ENCODE measurements at regions not wholly inside any gene's neighbourhood (a gene's known extent, or its start where the extent isn't known, plus 50 kb on each side); places are given as distances from the start of the nearest gene placed in this dataset.

- DNase-seq = peak; percentile 20
Observed at GRCh38 chr11:69918938-69919650, 99.9 kb upstream of the FGF3 start.

DNA sequence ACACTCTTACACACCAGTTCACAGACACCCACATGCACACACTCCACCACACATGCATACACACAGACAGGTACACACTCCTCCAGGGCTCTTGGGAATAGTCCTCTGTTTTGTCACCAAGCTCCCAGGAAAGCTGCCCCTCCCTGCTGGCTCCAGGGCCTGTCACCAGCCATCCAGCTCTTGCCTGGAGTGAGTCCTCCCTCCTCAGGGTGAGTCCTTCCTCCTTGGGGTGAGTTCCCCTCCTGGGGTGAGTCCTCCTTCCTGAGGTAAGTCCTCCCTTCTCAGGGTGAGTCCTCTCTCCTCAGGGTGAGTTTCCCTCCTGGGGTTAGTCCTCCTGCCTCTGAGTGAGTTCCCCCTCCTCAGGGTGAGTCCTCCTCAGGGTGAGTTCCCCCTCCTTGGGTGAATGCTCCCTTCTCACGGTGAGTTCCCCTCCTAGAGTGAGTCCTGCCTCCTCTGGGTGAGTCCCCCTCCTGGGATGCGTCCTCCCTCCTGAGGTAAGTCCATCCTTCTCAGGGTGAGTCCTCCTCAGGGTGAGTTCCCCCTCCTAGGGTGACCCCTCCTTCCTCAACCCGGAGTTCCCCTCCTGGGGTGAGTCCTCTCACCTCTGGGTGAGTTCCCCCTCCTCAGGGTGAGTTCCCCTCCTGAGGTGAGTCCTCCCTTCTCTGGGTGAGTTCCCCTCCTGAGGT lies 100.6 kb upstream of the FGF3 start:
- no peak for DNase-seq

DNA sequence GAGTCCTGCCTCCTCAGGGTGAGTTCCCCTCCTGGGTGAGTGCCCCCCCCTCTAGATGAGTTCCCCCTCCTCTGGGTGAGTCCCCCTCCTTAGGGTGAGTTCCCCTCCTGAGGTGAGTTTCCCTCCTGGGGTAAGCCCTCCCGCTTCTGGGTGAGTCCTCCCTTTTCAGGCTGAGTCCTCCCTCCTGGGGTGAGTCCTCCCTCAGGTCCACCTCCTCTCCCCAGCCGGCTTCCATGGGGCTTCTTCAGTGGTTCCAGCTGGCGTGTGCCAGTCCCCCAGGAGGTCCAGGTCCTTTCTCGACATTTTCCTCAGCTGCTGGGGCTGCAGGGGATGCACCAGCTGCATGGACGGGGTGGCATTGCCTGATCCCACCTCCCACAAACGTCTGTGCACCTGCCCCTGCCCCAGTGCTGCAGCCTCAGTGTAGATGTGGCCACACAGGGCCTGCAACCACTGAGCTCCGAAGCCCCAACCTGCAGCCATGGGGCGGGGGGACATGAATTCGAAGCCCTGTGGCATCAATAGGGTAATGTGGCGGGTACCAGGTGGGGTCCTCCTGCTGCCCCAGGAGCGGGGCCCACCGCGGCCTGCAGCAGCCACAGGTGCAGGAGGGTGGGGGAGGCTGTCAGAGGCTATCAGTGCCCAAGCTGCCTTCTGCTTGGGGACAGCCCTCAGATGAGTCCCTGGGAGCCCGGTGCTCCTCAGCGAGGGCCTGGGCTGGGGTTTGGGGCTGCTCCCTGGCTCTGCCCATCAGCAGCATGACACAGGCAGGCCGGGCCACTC lies 101.3 kb upstream of the FGF3 start:
- no peak for DNase-seq

DNA sequence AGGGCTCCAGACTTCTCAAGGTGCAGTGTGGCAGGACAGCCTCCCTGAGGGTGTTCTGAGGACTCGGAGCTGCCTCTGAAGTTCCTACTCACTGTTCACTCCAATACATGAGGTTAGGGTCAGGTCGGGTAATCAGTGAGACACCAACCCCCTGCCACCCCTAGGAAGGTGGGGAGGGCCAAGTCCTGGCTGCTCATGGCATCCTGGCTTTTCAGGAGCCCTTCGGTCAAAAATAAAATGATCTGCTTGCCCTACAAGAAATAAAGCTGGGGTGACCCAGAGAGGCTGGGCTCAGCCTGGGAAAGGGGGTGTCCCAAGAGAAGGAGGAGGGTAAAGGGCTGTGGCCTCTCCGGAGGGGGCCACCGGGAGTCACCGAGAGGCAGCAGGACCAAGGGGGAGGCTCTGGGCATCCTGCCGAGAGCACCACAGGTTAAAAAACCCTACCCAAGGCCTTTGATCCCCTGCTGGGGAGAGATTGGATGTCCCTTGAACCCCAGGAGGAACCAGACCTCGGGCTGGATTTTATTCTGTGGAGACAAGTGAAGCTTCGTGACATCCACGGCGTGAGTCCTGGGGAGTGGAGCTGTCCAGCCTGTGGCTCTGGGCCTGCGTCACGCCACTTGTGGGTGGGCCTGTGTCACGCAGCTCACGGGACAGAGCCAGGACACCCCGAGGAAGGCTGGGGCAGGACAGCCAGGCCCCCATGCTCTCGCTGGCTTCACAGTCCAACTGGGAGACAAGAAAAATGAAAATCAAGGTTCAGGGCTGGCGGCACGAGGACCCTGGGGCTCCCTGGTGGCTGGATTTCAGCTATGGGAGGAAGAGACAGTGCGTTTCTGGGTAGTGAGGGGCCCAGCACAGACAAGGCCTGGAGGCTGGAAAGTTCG lies 102.2 kb upstream of the FGF3 start:
- no peak for DNase-seq

- no peak for DNase-seq
Observed at GRCh38 chr11:69922015-69922595, 102.9 kb upstream of the FGF3 start.

GRCh38 chr11:69922596-69923111 lies 103.4 kb upstream of the FGF3 start:
- DNase-seq = no peak

GRCh38 chr11:69923196-69923595 lies 104.0 kb upstream of the FGF3 start:
- DNase-seq = no peak

DNA sequence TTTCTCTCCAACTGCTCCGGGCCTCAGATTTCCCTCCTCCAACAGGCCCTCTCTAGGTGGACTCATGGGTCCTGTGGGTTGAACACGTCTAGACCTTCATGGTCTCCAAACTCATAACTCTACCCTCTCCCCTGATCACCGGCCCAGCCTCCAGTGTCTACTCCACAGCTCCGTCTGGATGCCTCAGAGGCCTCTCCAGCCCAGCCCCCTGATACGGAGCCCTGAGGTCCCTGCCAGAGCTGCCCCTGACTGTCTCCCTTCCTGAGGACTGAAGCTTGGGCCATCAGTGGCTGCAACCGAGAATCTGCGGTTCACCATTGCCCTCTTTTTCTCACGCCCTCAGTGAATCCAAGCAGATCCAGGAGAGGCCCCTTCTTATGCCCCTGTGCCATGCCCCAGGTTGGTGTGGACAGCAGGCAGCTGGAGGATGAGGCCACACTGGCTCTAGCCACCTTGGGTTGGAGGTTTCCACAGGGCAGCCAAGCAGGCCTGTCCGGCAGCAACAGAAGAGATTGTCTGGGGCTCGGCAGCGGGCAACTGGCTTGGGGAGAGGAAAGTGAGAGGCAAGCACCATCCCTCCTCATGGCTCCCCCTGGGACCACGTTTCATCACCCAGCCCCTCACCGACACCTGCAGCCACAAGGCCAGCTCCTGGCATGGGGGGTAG lies 104.6 kb upstream of the FGF3 start:
- no peak for DNase-seq

DNA sequence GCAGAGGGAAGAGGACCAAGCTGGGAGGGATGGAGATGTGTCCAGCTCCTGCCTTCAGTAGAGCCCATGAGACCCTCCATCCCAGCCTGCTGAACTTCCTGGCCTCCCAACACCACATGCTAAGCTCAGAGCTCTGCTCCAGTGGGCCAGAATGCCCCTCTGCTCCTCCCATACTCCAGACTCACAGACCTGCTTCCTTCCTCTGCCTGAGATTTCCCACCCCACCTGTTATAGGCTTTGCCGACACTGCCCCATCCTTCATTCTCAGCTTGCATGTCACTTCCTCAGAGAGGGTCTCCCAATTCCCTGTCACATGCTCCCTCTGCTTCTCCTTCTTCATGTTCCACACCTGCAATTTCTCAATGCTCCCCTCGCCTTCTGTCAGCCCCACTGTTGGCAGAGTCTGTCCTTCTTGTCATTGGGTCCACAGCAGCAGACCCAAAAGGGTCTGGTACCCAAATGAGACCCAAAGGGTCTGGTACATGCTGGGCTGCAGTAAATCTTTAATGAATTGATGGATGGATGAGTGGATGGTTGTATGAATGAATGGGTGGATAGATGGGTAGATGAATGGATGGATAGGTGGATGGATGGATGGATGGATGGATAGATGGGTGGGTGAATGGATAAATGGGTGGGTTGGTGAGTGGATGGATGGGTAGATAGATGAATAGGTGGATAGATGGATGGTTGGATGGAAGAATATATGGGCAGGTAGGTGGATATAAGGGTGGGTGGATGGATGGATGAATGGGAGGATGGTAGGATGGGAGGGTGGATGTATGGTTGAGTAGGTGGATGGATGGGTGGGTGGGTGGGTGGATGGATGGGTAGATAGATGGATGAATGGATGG lies 105.3 kb upstream of the FGF3 start:
- no peak for DNase-seq

- DNase-seq = no peak
Observed at GRCh38 chr11:69925366-69926196, 106.4 kb upstream of the FGF3 start.

DNA sequence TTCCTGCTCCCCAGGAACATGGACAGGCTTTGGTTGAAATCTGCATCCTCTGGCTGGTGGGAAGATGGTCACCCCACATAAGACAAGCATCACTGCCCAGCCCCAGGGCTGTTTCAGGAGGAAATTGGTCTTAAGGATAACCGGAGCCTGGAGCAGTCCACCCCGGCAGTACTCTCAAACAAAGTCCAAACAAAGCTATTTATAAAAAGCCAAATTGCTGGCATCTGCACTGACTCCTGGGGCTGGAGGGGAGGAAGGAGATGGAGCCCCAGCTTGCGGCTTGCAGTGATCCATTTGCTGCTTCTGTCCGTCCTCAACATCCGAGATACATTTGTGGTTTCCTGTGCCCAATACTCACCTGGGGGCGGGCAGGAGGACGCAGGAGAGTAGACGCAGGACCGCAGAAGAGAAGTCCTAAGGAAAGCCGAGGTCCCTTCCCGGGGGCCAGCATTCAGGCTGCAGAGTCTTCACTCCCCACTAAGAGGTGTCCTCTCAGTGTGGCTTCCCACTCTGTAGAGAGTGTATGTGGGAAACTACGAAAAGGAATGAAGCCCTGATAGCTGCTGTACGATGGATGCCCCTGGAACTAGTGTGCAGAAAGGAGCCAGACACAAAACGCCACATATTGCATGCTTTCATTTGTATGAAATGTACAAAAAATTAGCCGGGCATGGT lies 107.3 kb upstream of the FGF3 start:
- no peak for DNase-seq

DNA sequence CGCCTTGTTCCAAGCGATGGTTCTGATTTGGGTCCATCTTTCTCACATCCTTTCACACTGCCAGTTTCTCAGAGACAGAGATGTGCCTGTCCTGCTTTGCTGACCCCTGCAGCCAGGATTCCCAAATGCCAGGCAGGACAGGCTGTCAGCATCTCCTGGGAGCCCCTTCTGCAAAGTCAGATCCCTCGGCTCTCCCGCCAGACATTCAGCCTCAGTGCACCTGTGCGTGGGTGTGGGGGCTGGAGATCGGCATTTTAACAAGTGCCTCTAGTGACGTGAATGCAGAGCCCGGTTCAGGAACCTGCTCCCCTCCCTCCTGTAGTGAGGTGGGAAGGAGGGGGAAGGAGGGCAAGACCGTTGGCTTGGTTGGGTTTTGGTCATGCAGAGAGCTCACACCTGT lies 108.9 kb upstream of the FGF3 start:
- DNase-seq = no peak

DNA sequence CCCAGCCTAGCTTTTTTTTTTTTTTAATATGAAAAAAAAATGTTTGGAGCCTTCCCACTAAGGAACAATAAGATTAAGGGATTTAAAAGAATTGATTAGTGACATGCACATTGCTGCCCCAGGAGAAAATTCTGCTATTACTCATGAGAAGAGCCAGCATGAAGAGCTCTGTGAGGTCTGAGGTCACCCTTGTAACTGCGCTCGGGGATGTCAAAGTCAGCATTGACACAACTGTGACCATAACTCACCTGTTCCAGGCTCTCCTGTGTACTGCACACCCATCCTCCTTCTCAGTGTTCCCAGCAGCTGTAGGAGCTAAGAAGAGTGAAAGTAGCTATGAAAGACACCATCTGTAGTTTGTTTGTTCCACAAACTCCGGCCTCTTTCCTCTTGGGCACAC lies 109.8 kb upstream of the FGF3 start:
- DNase-seq = no peak

DNA sequence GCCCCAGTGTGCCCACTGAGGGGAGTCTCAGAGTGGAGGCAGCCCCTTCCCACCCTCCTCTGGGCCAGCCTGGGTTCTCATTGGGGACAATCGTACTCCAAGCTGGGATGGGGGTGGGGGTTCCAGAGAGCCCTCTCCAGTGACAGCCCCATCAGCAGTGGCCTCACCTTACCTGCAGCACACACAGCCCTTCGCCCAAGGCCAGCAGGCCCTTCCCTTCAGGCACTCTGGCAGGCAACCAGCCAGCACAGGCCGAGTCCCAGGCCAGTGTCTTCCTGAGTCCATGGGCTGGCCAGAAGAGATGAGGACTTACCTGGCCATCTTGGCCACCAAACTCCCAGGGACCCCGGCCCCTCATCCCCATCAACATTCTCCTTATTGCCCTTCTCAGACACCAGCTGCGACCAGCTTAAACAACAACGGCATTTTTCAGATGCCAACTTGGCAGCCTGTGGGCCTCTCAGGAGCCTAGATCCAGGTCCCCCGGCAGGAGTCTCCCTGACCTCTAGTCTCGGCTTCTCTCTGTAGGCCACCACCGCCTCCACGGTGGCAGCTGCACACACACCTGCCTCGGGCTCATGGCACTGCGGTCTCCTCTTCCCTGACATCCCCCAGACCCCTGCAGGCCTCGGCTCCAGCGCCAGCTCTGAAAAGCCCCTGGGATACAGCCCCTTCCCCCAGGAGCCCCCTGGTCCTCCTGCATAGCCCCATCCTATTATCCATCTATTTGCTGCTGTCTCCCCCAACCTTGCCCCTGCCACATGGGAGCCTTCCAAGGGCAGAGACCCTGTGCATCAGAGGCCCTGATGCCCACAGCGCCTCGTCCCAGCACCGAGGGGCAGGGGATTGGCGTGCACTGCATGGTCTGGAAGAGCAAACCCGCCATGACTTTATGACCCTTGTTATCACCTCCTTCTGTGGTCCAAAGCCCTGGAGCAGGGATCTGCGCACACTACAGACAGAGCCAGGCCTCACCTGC lies 111.2 kb upstream of the FGF3 start:
- DNase-seq = no peak

DNA sequence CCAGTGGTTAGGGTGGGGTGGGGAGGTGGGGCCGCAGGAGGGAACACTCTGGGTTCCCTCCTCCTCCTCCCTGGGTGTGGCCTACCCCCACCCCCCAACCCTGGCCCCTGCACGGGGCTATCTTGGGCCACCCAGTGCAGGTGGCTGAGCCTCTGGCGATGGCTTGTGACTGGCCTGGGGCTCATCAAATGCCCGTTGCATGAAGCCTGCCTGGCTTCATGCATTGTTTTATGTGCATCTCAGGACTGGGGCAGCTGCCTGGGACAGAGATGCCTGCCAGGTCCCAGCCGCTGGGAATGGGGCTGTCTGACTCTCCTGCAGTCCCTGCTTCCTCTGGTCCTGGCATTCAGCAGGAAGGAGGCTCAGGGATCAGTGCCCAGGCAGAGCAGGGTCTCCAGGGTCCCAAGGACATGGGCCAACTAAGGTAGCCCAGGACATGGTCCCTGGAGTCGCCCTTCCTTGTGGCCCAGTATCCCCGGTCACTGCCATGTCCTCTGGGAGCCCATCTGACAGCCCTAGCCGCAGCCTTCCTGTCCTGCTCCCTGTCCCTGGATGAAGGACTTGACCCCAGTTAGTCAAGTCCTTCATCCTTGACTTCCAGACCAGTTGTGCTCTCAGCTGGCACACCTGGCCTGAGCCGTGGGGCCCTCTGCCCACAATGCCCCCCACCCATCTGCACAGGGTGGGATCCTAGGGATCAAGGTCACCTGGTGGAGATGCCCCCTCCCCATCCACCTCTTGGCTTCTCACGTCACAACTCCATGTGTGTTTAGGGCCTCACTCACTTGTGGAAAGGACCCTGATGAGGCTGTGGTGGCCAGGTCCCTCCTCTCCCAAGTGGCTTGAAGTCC lies 112.1 kb upstream of the FGF3 start:
- no peak for DNase-seq

GRCh38 chr11:69931994-69932910 lies 113.0 kb upstream of the FGF3 start:
- DNase-seq = no peak
